HEK293 (cell line): ENCODE measurements at regions not wholly inside any gene's neighbourhood (a gene's known extent, or its start where the extent isn't known, plus 50 kb on each side); places are given as distances from the start of the nearest gene placed in this dataset.

Experiments
- CTCF ChIA-PET: fragments of 350-600 bp; formaldehyde crosslinking; extraction: SDS; loops from one replicate; lab custom pipeline; 2021; ENCODE audit warnings: antibody characterized with exemption; lab: Yijun Ruan, JAX
- POLR2A ChIA-PET: fragments of 300-600 bp; formaldehyde crosslinking; extraction: SDS; loops from one replicate; lab custom pipeline; 2020; ENCODE audit warnings: antibody characterized with exemption, inconsistent platforms; lab: Yijun Ruan, JAX
- H3K27ac ChIP-seq: fragments of 200-500 bp; sonication (Bioruptor generic); 2 replicates; pipeline ENCODE4 v1.5.1; 2014; ENCODE audit warnings: low read depth, low read length, control low read depth, inconsistent platforms; ENCODE audit errors: extremely low read depth
- H3K36me3 ChIP-seq, 2 experiments: fragments of 200-500 bp in 1 of 2; sonication (Bioruptor generic) in 1 of 2; 1 replicate in 1 of 2; 2 replicates in 1 of 2; pipeline ENCODE4 v1.5.1; 2014 to 2017; ENCODE audit warnings: inconsistent platforms in 2 of 2, low read length in 2 of 2; ENCODE audit not compliant: control insufficient read depth in 2 of 2, insufficient read depth in 1 of 2
- H3K4me1 ChIP-seq: fragments of 200-500 bp; sonication (Bioruptor generic); 2 replicates; pipeline ENCODE4 v1.5.1; 2014; ENCODE audit warnings: mild to moderate bottlenecking, low read length, inconsistent platforms; ENCODE audit not compliant: control insufficient read depth, insufficient read depth
- H3K4me3 ChIP-seq: 2 replicates; pipeline ENCODE4 v1.5.1; 2011; ENCODE audit warnings: low read depth, mild to moderate bottlenecking, control low read depth, low read length, moderate library complexity
- H3K9me3 ChIP-seq: fragments of 200-500 bp; sonication (Bioruptor generic); 2 replicates; pipeline ENCODE4 v1.5.1; 2014; ENCODE audit warnings: low read depth, low read length, inconsistent platforms; ENCODE audit not compliant: control insufficient read depth, insufficient read depth
- INSM2 ChIP-seq: fragments of 450-650 bp; formaldehyde crosslinking; IDR thresholded peaks from 2 replicates; pipeline ENCODE4 v1.5.1; 2016; ENCODE audit warnings: missing biosample characterization, missing genetic modification characterization
- KLF7 ChIP-seq: fragments of 450-650 bp; formaldehyde crosslinking; IDR thresholded peaks from 2 replicates; pipeline ENCODE4 v1.5.1; 2016; ENCODE audit warnings: missing biosample characterization, missing genetic modification characterization, borderline replicate concordance
- MZF1 ChIP-seq: fragments of 450-650 bp; formaldehyde crosslinking; IDR thresholded peaks from 2 replicates; pipeline ENCODE4 v1.5.1; 2017; ENCODE audit warnings: missing biosample characterization, missing genetic modification characterization, borderline replicate concordance
- RBAK ChIP-seq: fragments of 450-650 bp; formaldehyde crosslinking; IDR thresholded peaks from 2 replicates; pipeline ENCODE4 v1.5.1; 2016; ENCODE audit warnings: missing biosample characterization, missing genetic modification characterization
- SCRT1 ChIP-seq: fragments of 450-650 bp; formaldehyde crosslinking; IDR thresholded peaks from 2 replicates; pipeline ENCODE4 v1.5.1; 2016; ENCODE audit warnings: missing biosample characterization, missing genetic modification characterization, borderline replicate concordance
- SETDB1 ChIP-seq: IDR thresholded peaks from one replicate; pipeline ENCODE4 v1.6.1; 2017; ENCODE audit warnings: mild to moderate bottlenecking, low read length, moderate library complexity, mixed read lengths; ENCODE audit not compliant: insufficient read length
- ZBTB1 ChIP-seq: fragments of 450-650 bp; formaldehyde crosslinking; IDR thresholded peaks from 2 replicates; pipeline ENCODE4 v1.5.1; 2016; ENCODE audit warnings: missing biosample characterization, missing genetic modification characterization
- ZBTB48 ChIP-seq: fragments of 450-650 bp; formaldehyde crosslinking; IDR thresholded peaks from 2 replicates; pipeline ENCODE4 v1.5.1; 2016; ENCODE audit warnings: missing biosample characterization, missing genetic modification characterization
- ZFHX2 ChIP-seq: fragments of 450-650 bp; formaldehyde crosslinking; conservative IDR thresholded peaks from 2 replicates; pipeline ENCODE4 v1.5.1; 2016; ENCODE audit warnings: missing biosample characterization, missing genetic modification characterization
- ZNF174 ChIP-seq: fragments of 450-650 bp; formaldehyde crosslinking; IDR thresholded peaks from 2 replicates; pipeline ENCODE4 v1.5.0; 2017; ENCODE audit warnings: missing biosample characterization, mild to moderate bottlenecking, missing genetic modification characterization
- ZNF175 ChIP-seq: fragments of 450-650 bp; formaldehyde crosslinking; IDR thresholded peaks from 2 replicates; pipeline ENCODE4 v1.5.1; 2016; ENCODE audit warnings: missing biosample characterization, missing genetic modification characterization
- ZNF2 ChIP-seq: fragments of 450-650 bp; formaldehyde crosslinking; IDR thresholded peaks from 2 replicates; pipeline ENCODE4 v1.5.1; 2016; ENCODE audit warnings: missing biosample characterization, missing genetic modification characterization
- ZNF223 ChIP-seq: fragments of 450-650 bp; formaldehyde crosslinking; IDR thresholded peaks from 2 replicates; pipeline ENCODE4 v1.5.1; 2016; ENCODE audit warnings: missing biosample characterization, missing genetic modification characterization
- ZNF529 ChIP-seq: fragments of 450-650 bp; formaldehyde crosslinking; IDR thresholded peaks from 2 replicates; pipeline ENCODE4 v1.5.1; 2017; ENCODE audit warnings: missing genetic modification characterization, missing biosample characterization; ENCODE audit not compliant: insufficient replicate concordance
- ZNF544 ChIP-seq: fragments of 450-650 bp; formaldehyde crosslinking; IDR thresholded peaks from 2 replicates; pipeline ENCODE4 v1.5.0; 2017; ENCODE audit warnings: missing biosample characterization, missing genetic modification characterization
- ZNF621 ChIP-seq: fragments of 450-650 bp; formaldehyde crosslinking; IDR thresholded peaks from 2 replicates; pipeline ENCODE4 v1.5.1; 2017; ENCODE audit warnings: missing biosample characterization, missing genetic modification characterization
- ZNF639 ChIP-seq: fragments of 450-650 bp; formaldehyde crosslinking; IDR thresholded peaks from 2 replicates; pipeline ENCODE4 v1.5.1; 2016; ENCODE audit warnings: missing biosample characterization, missing genetic modification characterization
- ZNF645 ChIP-seq: fragments of 450-650 bp; formaldehyde crosslinking; IDR thresholded peaks from 2 replicates; pipeline ENCODE4; 2016; ENCODE audit warnings: missing biosample characterization, missing genetic modification characterization
- ZNF658 ChIP-seq: fragments of 450-650 bp; formaldehyde crosslinking; IDR thresholded peaks from 2 replicates; pipeline ENCODE4; 2016; ENCODE audit warnings: missing biosample characterization, missing genetic modification characterization
- ZNF707 ChIP-seq: fragments of 450-650 bp; formaldehyde crosslinking; IDR thresholded peaks from 2 replicates; pipeline ENCODE4 v1.5.1; 2016; ENCODE audit warnings: missing biosample characterization, missing genetic modification characterization
- ZNF785 ChIP-seq: fragments of 450-650 bp; formaldehyde crosslinking; IDR thresholded peaks from 2 replicates; pipeline ENCODE4 v1.5.1; 2016; ENCODE audit warnings: missing biosample characterization, missing genetic modification characterization
- ZSCAN16 ChIP-seq: fragments of 450-650 bp; formaldehyde crosslinking; IDR thresholded peaks from 2 replicates; pipeline ENCODE4 v1.5.1; 2016; ENCODE audit warnings: missing biosample characterization, missing genetic modification characterization
- TF ChIP-seq, protein P1 (sequence below): fragments of 450-650 bp; formaldehyde crosslinking; IDR thresholded peaks from 2 replicates; pipeline ENCODE4 v1.5.1; 2016; ENCODE audit warnings: missing biosample characterization, missing genetic modification characterization
- TF ChIP-seq, protein P2 (sequence below): fragments of 450-650 bp; formaldehyde crosslinking; IDR thresholded peaks from 2 replicates; pipeline ENCODE4 v1.5.1; 2016; ENCODE audit warnings: missing biosample characterization, missing genetic modification characterization, borderline replicate concordance

GRCh38 chr1:76012341-76013205 is 62.0 kb upstream of the ST6GALNAC3 start:
- no peak for TF ChIP-seq ZNF544 (tag by site-specific recombination)
- no peak for TF ChIP-seq ZNF175 (tag by site-specific recombination)
- TF ChIP-seq ZBTB48, result no peak
- no peak for TF ChIP-seq ZNF658 (tag by site-specific recombination)
- TF ChIP-seq ZNF174 (tag by site-specific recombination), result no peak
- CTCF ChIA-PET, result interaction anchor here (0.9 kb wide), 1 partner anchor 56 kb away, joined by 3 read pairs; no protein-coding TSS in a partner anchor
- H3K36me3 ChIP-seq, result no peaks in the 10 kb centered on the region
- no peak overlapping the region for H3K4me3 ChIP-seq
- no peaks in the 10 kb centered on the region for H3K9me3 ChIP-seq
- H3K4me1 ChIP-seq, result no peaks in the 10 kb centered on the region
- POLR2A ChIA-PET, result interaction anchor here (0.7 kb wide), 1 partner anchor 25 kb away, joined by 3 read pairs; no protein-coding TSS in a partner anchor
- H3K27ac ChIP-seq, result no peak overlapping the region

DNA sequence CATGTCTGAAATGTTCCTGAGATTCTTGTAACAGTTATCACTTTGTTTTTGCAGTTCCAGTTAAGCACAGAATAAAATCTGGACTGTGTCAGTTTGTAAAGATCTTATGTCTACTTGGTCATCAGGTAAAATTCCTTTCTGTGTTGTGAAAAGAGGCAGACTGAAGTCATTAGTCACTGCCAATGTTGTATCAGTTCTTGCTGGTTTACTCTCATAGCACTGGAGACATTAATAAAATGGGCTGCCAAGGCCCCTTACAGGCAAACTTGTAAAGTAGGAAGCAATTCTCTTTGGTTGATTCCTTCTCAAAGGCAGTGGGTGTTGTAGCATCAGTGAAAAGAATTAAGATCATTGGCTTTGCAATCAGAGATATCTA is 61.4 kb upstream of the ST6GALNAC3 start:
- TF ChIP-seq RBAK (tag by site-specific recombination), result no peak
- no peak for TF ChIP-seq ZNF785
- TF ChIP-seq SCRT1 (tag by site-specific recombination), result no peak
- TF ChIP-seq ZBTB1, result no peak
- no peak for TF ChIP-seq MZF1 (tag by site-specific recombination)
- TF ChIP-seq INSM2 (tag by site-specific recombination), result no peak
- no peak for TF ChIP-seq ZNF529
- Histone ChIP-seq H3K27ac (no peak overlapping the region), H3K4me3 (no peak overlapping the region), H3K4me1 (no peaks in the 10 kb centered on the region), H3K9me3 (no peaks in the 10 kb centered on the region), H3K36me3 (no peaks in the 10 kb centered on the region)
- ChIA-PET POLR2A (no interaction called here), CTCF (no interaction called here)

DNA sequence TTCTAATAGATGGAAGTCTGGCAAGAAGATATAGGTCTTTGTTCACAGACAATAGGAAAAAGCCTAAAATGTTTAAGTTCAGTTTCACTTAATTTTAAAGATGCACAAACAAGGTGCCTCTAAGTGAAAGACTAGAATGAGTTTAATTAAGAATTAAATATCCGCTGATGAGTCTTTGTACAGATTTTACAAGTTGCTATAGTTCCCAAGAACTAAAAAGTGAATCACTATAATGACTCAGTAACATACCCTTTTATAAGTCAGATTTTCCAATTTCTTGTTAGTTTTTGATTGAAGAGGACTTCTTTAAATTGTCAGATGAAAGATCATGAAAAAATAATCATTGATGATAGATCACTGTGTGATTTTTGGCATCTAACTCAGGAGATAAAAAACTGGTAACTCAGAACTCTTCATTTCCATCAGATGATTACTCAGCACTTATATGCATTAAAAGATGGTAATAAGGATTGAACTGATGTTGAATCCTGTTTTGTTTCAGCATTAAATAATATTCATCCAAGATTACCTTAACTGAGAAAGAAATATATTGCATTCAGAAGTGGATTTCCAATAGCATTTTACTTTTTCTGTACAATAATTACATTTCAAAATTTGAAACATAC is 59.0 kb upstream of the ST6GALNAC3 start:
- H3K27ac ChIP-seq, result no peak overlapping the region
- no peak overlapping the region for H3K4me3 ChIP-seq
- H3K36me3 ChIP-seq, result no peaks in the 10 kb centered on the region
- no peaks in the 10 kb centered on the region for H3K9me3 ChIP-seq
- CTCF ChIA-PET, result no interaction called here
- H3K4me1 ChIP-seq, result no peaks in the 10 kb centered on the region
- POLR2A ChIA-PET, result no interaction called here
- TF ChIP-seq, protein P1, sequence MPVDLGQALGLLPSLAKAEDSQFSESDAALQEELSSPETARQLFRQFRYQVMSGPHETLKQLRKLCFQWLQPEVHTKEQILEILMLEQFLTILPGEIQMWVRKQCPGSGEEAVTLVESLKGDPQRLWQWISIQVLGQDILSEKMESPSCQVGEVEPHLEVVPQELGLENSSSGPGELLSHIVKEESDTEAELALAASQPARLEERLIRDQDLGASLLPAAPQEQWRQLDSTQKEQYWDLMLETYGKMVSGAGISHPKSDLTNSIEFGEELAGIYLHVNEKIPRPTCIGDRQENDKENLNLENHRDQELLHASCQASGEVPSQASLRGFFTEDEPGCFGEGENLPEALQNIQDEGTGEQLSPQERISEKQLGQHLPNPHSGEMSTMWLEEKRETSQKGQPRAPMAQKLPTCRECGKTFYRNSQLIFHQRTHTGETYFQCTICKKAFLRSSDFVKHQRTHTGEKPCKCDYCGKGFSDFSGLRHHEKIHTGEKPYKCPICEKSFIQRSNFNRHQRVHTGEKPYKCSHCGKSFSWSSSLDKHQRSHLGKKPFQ (tag by site-specific recombination), result no peak
- no peak for TF ChIP-seq ZNF2 (tag by site-specific recombination)
- no peak for TF ChIP-seq ZNF645 (tag by site-specific recombination)
- TF ChIP-seq ZNF223 (tag by site-specific recombination), result no peak
- TF ChIP-seq ZSCAN16 (tag by site-specific recombination), result no peak
- no peak for TF ChIP-seq KLF7 (tag by site-specific recombination)
- no peak for TF ChIP-seq SETDB1
- no peak for TF ChIP-seq ZFHX2 (tag by site-specific recombination)
- no peak for TF ChIP-seq ZNF707 (tag by site-specific recombination)
- no peak for TF ChIP-seq ZNF785
- no peak for TF ChIP-seq ZNF621 (tag by site-specific recombination)
- no peak for TF ChIP-seq ZNF639
- TF ChIP-seq ZNF529, result no peak
- TF ChIP-seq, protein P2, sequence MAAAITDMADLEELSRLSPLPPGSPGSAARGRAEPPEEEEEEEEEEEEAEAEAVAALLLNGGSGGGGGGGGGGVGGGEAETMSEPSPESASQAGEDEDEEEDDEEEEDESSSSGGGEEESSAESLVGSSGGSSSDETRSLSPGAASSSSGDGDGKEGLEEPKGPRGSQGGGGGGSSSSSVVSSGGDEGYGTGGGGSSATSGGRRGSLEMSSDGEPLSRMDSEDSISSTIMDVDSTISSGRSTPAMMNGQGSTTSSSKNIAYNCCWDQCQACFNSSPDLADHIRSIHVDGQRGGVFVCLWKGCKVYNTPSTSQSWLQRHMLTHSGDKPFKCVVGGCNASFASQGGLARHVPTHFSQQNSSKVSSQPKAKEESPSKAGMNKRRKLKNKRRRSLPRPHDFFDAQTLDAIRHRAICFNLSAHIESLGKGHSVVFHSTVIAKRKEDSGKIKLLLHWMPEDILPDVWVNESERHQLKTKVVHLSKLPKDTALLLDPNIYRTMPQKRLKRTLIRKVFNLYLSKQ (tag by site-specific recombination), result no peak
